NCI-H146 treated with DMSO at 0.1 percent for 48 hours (cell line): ENCODE measurements at regions not wholly inside any gene's neighbourhood (a gene's known extent, or its start where the extent isn't known, plus 50 kb on each side); places are given as distances from the start of the nearest gene placed in this dataset.

Experiments
- DNase-seq: peaks from one replicate; lab custom pipeline; 2025; ENCODE audit not compliant: unreplicated experiment; lab: John Stamatoyannopoulos, UW

- DNase-seq = no peak
Observed at GRCh38 chr7:136078630-136079029, 101.5 kb upstream of the MTPN start.

GRCh38 chr7:136076954-136077353 lies 99.8 kb upstream of the MTPN start:
- DNase-seq = no peak

GRCh38 chr7:136074843-136075242 lies 97.7 kb upstream of the MTPN start:
- DNase-seq = peak; percentile 86

GRCh38 chr7:136072447-136072846 lies 95.3 kb upstream of the MTPN start:
- no peak for DNase-seq

- DNase-seq = no peak
Observed at GRCh38 chr7:136070736-136071505, 93.8 kb upstream of the MTPN start.

- DNase-seq = no peak
Observed at GRCh38 chr7:136069840-136070529, 92.8 kb upstream of the MTPN start.

GRCh38 chr7:136067277-136067676 lies 90.1 kb upstream of the MTPN start:
- no peak for DNase-seq

- DNase-seq = no peak
Observed at GRCh38 chr7:136066304-136067143, 89.4 kb upstream of the MTPN start.

GRCh38 chr7:136064627-136065237 lies 87.6 kb upstream of the MTPN start:
- DNase-seq = no peak

- peak; percentile 31 for DNase-seq
Observed at GRCh38 chr7:136064081-136064480, 86.9 kb upstream of the MTPN start.

- peak; percentile 58 for DNase-seq
Observed at GRCh38 chr7:136063326-136063666, 86.1 kb upstream of the MTPN start.

- peak; percentile 86 for DNase-seq
Observed at GRCh38 chr7:136062625-136063325, 85.6 kb upstream of the MTPN start.

GRCh38 chr7:136061433-136061832 lies 84.3 kb upstream of the MTPN start:
- DNase-seq = peak; percentile 50

- DNase-seq = peak; percentile 79
Observed at GRCh38 chr7:136058546-136058945, 81.4 kb upstream of the MTPN start.

GRCh38 chr7:136057509-136057908 lies 80.3 kb upstream of the MTPN start:
- DNase-seq = no peak

- no peak for DNase-seq
Observed at GRCh38 chr7:136056651-136057231, 79.6 kb upstream of the MTPN start.

- DNase-seq = no peak
Observed at GRCh38 chr7:136055266-136055665, 78.1 kb upstream of the MTPN start.

- no peak for DNase-seq
Observed at GRCh38 chr7:136053689-136054485, 76.7 kb upstream of the MTPN start.

- DNase-seq = no peak
Observed at GRCh38 chr7:136051203-136051928, 74.2 kb upstream of the MTPN start.
